Stomach (tissue), 4 donors: ENCODE measurements at regions not wholly inside any gene's neighbourhood (a gene's known extent, or its start where the extent isn't known, plus 50 kb on each side); places are given as distances from the start of the nearest gene placed in this dataset.

ENCODE experiments used
- EP300 ChIP-seq: sonication (generic); formaldehyde crosslinking; IDR thresholded peaks from one replicate; pipeline ENCODE4 v1.6.1; 2017; ENCODE audit warnings: antibody characterized with exemption
- POLR2A ChIP-seq, 4 donors: fragments of 450-650 bp; IDR thresholded peaks; one replicate each; pipeline ENCODE4 v1.6.1; 2016; ENCODE audit warnings: antibody characterized with exemption in 4 of 4, control low read depth in 2 of 4, mild to moderate bottlenecking in 1 of 4, moderate library complexity in 1 of 4
- POLR2AphosphoS5 ChIP-seq, 3 donors: sonication (generic); formaldehyde crosslinking; IDR thresholded peaks; one replicate each; pipeline ENCODE4 v1.6.1; 2016; ENCODE audit warnings: antibody characterized with exemption in 3 of 3
- TF ChIP-seq, protein P1 (sequence below), 7 experiments: fragments of 450-650 bp in 4 of 7; fragments of 200-600 bp in 3 of 7; sonication (generic) in 3 of 7; IDR thresholded peaks; one replicate each; pipeline ENCODE4 v1.5.1; 2016 to 2019; ENCODE audit warnings: antibody characterized with exemption in 7 of 7, control low read depth in 2 of 7, mild to moderate bottlenecking in 1 of 7

DNA sequence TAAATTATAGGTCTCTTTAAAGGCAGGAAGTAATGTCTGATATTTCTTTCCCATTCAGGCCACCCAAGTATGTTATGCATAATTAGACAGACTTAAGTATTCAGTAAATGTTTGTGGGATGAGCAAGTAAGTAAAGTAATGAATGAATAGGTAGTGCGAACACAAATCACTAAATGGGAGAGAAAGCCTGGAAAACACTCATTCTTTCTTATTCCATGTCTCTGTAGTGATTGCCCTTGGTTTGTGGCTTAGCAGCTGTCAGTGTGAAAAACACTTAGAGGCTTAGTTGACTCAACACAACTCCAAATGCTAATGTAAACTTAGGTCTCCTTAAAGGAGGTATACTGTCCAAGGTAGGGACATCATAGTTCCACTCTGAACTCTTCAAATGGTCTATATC lies 182.5 kb downstream of the ZC3H11B start:
- TF ChIP-seq, protein P1, sequence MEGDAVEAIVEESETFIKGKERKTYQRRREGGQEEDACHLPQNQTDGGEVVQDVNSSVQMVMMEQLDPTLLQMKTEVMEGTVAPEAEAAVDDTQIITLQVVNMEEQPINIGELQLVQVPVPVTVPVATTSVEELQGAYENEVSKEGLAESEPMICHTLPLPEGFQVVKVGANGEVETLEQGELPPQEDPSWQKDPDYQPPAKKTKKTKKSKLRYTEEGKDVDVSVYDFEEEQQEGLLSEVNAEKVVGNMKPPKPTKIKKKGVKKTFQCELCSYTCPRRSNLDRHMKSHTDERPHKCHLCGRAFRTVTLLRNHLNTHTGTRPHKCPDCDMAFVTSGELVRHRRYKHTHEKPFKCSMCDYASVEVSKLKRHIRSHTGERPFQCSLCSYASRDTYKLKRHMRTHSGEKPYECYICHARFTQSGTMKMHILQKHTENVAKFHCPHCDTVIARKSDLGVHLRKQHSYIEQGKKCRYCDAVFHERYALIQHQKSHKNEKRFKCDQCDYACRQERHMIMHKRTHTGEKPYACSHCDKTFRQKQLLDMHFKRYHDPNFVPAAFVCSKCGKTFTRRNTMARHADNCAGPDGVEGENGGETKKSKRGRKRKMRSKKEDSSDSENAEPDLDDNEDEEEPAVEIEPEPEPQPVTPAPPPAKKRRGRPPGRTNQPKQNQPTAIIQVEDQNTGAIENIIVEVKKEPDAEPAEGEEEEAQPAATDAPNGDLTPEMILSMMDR (IDR thresholded peaks at IDR 0.05) = no peak
- no peak for TF ChIP-seq POLR2AphosphoS5 (IDR thresholded peaks at IDR 0.05)
- no peak for TF ChIP-seq POLR2A (IDR thresholded peaks at IDR 0.05)
- TF ChIP-seq EP300 = no peak
